Prostate gland (tissue), 2 donors: ENCODE measurements at regions not wholly inside any gene's neighbourhood (a gene's known extent, or its start where the extent isn't known, plus 50 kb on each side); places are given as distances from the start of the nearest gene placed in this dataset.

ENCODE experiments used
- POLR2A ChIP-seq: fragments of 450-650 bp; IDR thresholded peaks from one replicate; pipeline ENCODE4 v1.6.1; 2016; ENCODE audit warnings: antibody characterized with exemption, mild to moderate bottlenecking
- POLR2AphosphoS5 ChIP-seq: sonication (generic); formaldehyde crosslinking; IDR thresholded peaks from one replicate; pipeline ENCODE4 v1.6.1; 2017; ENCODE audit warnings: antibody characterized with exemption
- TF ChIP-seq, protein P1 (sequence below), 4 experiments: fragments of 200-600 bp in 2 of 4; fragments of 450-650 bp in 2 of 4; sonication (generic) in 2 of 4; IDR thresholded peaks; 1 replicate in 3 of 4; 2 replicates in 1 of 4; pipeline ENCODE4 v1.5.1; 2016 to 2019; ENCODE audit warnings: antibody characterized with exemption in 4 of 4, mild to moderate bottlenecking in 2 of 4, moderate library complexity in 2 of 4

DNA sequence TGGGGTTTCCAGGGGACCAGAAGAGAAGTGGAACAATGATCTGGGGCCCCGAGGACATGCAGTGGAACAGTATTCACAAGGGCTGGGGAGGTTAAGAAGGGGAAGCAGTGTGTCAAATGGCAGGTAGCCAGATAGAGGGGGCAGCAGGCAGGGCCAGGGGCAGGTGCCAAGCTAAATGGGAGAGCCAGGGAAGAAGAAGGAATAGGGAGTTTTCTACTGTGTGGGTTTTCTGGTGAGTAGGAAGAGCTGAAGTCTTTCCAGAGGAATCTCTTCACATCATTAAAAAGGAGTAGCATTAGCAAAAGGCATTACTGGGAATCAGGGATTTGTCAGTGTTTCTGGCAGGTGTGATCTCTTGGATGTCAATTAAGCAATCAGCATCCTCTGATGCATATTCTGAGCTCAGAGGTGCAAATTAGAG, 55.8 kb downstream of the IRAG1 start:
- TF ChIP-seq, protein P1, sequence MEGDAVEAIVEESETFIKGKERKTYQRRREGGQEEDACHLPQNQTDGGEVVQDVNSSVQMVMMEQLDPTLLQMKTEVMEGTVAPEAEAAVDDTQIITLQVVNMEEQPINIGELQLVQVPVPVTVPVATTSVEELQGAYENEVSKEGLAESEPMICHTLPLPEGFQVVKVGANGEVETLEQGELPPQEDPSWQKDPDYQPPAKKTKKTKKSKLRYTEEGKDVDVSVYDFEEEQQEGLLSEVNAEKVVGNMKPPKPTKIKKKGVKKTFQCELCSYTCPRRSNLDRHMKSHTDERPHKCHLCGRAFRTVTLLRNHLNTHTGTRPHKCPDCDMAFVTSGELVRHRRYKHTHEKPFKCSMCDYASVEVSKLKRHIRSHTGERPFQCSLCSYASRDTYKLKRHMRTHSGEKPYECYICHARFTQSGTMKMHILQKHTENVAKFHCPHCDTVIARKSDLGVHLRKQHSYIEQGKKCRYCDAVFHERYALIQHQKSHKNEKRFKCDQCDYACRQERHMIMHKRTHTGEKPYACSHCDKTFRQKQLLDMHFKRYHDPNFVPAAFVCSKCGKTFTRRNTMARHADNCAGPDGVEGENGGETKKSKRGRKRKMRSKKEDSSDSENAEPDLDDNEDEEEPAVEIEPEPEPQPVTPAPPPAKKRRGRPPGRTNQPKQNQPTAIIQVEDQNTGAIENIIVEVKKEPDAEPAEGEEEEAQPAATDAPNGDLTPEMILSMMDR (IDR thresholded peaks at IDR 0.05): no peak
- TF ChIP-seq POLR2A (no peak), POLR2AphosphoS5 (no peak)
